ENCODE measurements at regions not wholly inside any gene's neighbourhood (a gene's known extent, or its start where the extent isn't known, plus 50 kb on each side); places are given as distances from the start of the nearest gene placed in this dataset.

DNA sequence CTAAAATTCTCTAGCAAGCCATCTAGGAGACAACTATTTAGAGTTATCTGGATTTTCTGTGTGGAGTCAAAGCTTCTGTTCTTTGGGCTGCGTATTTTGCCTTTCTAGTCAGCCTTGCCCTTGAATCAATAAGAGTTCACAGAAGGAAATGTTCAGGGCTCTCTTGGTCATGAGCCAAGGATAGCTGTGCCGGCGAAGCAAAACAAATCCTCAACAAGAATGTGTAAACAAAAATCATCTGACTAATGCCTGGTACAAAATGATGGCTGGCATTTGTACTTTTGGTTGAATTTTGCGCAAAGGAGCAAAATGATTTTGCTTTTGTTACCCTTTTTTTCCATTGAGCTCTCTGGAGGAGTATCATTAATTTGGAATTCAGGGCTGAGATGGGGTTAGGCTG lies 171.1 kb downstream of the DACT1 start:
- TF ChIP-seq MXI1 (IDR thresholded peaks at IDR 0.05; ENCODE audit: low read depth, low read length) (no peak), YY1 (IDR thresholded peaks at IDR 0.05; ENCODE audit: low read depth) (no peak), RFX5 (IDR thresholded peaks at IDR 0.05; ENCODE audit: low read length) (no peak)
